PC-9 (cell line): ENCODE measurements at regions not wholly inside any gene's neighbourhood (a gene's known extent, or its start where the extent isn't known, plus 50 kb on each side); places are given as distances from the start of the nearest gene placed in this dataset.

Source experiments
- EZH2 ChIP-seq: fragments of 200-600 bp; sonication (generic); IDR thresholded peaks from 2 replicates; pipeline ENCODE4 v1.8.0; 2017; ENCODE audit warnings: antibody characterized with exemption, low read depth
- TF ChIP-seq, protein P1 (sequence below): fragments of 200-600 bp; sonication (generic); conservative IDR thresholded peaks from 2 replicates; pipeline ENCODE4 v1.6.1; 2017; ENCODE audit warnings: mixed run types, antibody characterized with exemption, mild to moderate bottlenecking, moderate library complexity

DNA sequence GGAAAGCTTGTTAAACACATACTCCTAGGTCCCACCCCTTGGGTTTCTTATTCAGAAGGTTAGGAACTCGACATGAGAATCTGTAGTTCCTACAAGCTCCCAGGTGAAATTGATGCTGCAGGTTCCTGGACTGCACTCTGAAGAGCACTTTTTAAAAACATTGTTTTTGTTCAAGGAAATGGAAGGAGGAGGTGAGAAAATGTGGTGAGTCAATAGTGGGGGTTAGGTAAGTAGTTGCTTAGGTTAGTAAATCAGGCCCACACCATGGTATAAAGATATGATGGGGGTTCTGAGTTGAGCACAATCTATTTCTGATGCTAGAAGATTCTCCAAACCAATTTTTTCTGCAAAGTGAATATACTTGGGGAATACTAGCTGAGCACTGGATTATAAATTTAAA, 450.3 kb downstream of the CCDC91 start:
- TF ChIP-seq EZH2 = no peak
- TF ChIP-seq, protein P1, sequence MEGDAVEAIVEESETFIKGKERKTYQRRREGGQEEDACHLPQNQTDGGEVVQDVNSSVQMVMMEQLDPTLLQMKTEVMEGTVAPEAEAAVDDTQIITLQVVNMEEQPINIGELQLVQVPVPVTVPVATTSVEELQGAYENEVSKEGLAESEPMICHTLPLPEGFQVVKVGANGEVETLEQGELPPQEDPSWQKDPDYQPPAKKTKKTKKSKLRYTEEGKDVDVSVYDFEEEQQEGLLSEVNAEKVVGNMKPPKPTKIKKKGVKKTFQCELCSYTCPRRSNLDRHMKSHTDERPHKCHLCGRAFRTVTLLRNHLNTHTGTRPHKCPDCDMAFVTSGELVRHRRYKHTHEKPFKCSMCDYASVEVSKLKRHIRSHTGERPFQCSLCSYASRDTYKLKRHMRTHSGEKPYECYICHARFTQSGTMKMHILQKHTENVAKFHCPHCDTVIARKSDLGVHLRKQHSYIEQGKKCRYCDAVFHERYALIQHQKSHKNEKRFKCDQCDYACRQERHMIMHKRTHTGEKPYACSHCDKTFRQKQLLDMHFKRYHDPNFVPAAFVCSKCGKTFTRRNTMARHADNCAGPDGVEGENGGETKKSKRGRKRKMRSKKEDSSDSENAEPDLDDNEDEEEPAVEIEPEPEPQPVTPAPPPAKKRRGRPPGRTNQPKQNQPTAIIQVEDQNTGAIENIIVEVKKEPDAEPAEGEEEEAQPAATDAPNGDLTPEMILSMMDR = no peak
